ENCODE measurements at regions not wholly inside any gene's neighbourhood (a gene's known extent, or its start where the extent isn't known, plus 50 kb on each side); places are given as distances from the start of the nearest gene placed in this dataset.
"Not testable (repeated sequence)": the region's sequence is repeated elsewhere in the genome, so short reads cannot be mapped to it uniquely, and the experiment has no call there.

DNA sequence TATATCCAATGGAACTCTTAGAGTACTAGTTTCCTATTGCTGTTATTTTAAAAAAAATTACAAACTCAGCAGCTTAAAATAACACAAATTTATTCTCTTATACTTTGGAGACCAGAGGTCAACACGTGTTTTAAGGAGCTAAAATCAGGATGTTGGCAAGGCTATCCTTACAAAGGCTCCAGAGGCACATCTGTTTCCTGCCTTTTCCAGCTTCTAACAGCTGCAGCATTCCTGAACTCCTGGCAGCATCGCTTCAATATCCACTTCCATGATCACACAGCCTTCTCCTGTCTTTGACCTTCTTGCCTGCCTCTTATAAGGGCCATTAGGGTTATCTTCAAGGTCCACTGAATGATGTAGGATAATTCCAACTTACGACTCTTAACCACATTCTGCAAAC lies 92.2 kb upstream of the CCNG1 start:
- Histone ChIP-seq H3K4me3 (ENCODE audit: low read depth, low read length) (no peak overlapping the region), H3K27me3 (ENCODE audit: control insufficient read depth, insufficient read depth, low read length) (no peaks in the 10 kb centered on the region), H3K36me3 (ENCODE audit: control insufficient read depth, insufficient read depth, low read length) (no peaks in the 10 kb centered on the region)
- TF ChIP-seq, protein P1, sequence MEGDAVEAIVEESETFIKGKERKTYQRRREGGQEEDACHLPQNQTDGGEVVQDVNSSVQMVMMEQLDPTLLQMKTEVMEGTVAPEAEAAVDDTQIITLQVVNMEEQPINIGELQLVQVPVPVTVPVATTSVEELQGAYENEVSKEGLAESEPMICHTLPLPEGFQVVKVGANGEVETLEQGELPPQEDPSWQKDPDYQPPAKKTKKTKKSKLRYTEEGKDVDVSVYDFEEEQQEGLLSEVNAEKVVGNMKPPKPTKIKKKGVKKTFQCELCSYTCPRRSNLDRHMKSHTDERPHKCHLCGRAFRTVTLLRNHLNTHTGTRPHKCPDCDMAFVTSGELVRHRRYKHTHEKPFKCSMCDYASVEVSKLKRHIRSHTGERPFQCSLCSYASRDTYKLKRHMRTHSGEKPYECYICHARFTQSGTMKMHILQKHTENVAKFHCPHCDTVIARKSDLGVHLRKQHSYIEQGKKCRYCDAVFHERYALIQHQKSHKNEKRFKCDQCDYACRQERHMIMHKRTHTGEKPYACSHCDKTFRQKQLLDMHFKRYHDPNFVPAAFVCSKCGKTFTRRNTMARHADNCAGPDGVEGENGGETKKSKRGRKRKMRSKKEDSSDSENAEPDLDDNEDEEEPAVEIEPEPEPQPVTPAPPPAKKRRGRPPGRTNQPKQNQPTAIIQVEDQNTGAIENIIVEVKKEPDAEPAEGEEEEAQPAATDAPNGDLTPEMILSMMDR (IDR thresholded peaks at IDR 0.05; ENCODE audit: insufficient read depth, low read length, poor library complexity, severe bottlenecking): no peak
- no peak for DNase-seq (ENCODE audit: low read depth)

DNA sequence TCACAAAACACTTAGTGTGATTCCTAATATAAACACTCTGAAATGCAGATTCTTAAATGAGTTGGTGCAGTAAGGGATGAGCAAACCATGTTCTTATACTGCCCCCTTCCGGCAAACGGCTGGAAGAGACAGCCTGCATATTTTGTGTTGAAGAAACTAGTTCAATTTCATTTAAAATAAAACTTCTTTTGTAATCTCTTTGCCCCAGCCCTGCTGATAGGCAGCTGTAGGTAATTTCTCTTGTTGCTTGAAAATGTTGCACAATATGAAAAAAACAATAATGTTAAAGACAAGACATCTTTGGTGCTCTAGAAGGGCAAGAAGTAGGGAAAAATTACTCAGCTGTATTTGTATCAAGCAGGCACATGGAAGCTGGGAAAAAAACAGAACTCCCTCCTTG lies 89.7 kb upstream of the CCNG1 start:
- DNase-seq (ENCODE audit: low read depth): peak; percentile 10
- TF ChIP-seq, protein P1 (IDR thresholded peaks at IDR 0.05; ENCODE audit: insufficient read depth, low read length, poor library complexity, severe bottlenecking): peak; percentile 79
- Histone ChIP-seq H3K4me3 (ENCODE audit: low read depth, low read length) (no peak overlapping the region), H3K27me3 (ENCODE audit: control insufficient read depth, insufficient read depth, low read length) (peaks cover 2% of the 10 kb centered on the region), H3K36me3 (ENCODE audit: control insufficient read depth, insufficient read depth, low read length) (no peaks in the 10 kb centered on the region)

DNA sequence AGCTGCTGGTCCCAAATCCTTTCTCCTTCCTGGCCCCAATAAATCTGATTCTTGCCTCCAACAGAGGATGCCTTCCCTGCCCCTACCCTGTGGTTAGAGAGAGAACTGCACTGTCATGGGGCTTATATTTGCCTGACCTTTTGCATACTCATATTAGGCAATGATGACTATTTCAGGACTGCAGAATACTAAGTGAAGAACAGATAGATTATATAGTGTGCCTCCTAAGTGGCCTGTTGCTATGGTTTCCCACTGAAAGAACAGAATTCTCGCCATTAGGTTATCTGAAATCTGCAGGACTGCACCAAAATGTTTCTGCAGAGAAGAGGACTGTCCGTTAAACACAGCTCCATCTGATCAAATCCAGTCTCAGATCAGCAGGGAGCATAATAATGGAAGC lies 87.3 kb upstream of the CCNG1 start:
- TF ChIP-seq, protein P1 (IDR thresholded peaks at IDR 0.05; ENCODE audit: insufficient read depth, low read length, poor library complexity, severe bottlenecking): no peak
- H3K36me3 ChIP-seq (ENCODE audit: control insufficient read depth, insufficient read depth, low read length): no peaks in the 10 kb centered on the region
- no peak for DNase-seq (ENCODE audit: low read depth)
- H3K4me3 ChIP-seq (ENCODE audit: low read depth, low read length): no peak overlapping the region
- peaks cover 2% of the 10 kb centered on the region for H3K27me3 ChIP-seq (ENCODE audit: control insufficient read depth, insufficient read depth, low read length)

DNA sequence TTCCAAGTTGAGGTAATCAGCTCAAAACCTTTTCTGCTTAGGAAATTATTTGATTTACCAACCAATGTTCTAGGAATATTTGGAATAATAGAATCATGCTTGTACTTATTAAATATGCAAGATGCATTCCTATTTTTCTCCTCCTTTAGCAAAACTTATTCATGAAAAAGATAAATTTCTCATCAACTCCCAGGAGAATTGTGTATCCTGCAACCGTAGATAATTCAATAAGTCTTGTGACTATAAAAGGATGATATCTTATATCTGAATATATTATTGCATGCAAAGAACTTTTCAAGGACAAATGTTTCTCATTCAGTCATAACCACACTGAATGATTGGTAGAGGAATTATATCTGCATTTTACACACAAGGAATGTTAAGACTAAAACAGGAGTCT lies 84.9 kb upstream of the CCNG1 start:
- TF ChIP-seq, protein P1 (IDR thresholded peaks at IDR 0.05; ENCODE audit: insufficient read depth, low read length, poor library complexity, severe bottlenecking): no peak

DNA sequence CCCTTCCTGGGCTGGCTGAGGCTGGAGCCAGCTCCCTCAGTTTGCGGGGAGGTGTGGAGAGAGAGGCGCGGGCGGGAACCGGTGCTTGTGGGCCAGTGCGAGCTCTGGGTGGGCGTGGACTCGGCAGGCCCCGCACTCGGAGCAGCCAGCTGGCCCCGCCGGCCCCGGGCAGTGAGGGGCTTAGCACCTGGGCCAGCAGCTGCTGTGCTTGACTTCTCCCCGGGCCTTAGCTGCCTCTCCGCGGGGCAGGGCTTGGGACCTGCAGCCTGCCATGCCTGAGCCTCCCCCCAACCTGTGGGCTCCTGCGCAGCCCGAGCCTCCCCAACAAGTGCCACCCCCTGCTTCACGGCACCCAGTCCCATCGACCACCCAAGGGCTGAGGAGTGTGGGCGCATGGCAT lies 81.6 kb upstream of the CCNG1 start:
- H3K27me3 ChIP-seq (ENCODE audit: control insufficient read depth, insufficient read depth, low read length); H3K4me3 ChIP-seq (ENCODE audit: low read depth, low read length); H3K36me3 ChIP-seq (ENCODE audit: control insufficient read depth, insufficient read depth, low read length); DNase-seq (ENCODE audit: low read depth): not testable (repeated sequence)

More for the DNA sequence above, 84.9 kb upstream of the CCNG1 start:
- peaks cover 2% of the 10 kb centered on the region for H3K27me3 ChIP-seq (ENCODE audit: control insufficient read depth, insufficient read depth, low read length)
- DNase-seq (ENCODE audit: low read depth): no peak
- H3K36me3 ChIP-seq (ENCODE audit: control insufficient read depth, insufficient read depth, low read length): no peaks in the 10 kb centered on the region
- no peak overlapping the region for H3K4me3 ChIP-seq (ENCODE audit: low read depth, low read length)

DNA sequence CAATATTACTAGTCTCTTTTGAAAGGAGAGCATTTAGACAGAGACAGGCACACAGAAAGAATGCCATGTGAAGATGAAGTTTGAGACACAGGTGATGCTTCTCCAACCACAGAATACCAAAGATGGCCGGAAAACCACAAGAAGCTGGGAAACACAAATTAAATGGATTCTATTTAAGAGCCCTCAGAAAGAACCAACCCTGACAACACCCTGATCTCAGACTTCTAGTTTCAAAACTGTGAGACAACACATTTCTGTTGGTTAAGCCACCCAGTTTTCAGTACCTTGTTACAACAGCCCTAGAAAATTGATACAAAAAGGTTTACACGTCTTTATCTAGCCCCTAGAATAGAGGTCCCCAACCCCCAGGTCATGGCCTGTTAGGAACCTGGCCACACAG lies 79.8 kb upstream of the CCNG1 start:
- DNase-seq (ENCODE audit: low read depth): no peak
- no peaks in the 10 kb centered on the region for H3K36me3 ChIP-seq (ENCODE audit: control insufficient read depth, insufficient read depth, low read length)
- H3K4me3 ChIP-seq (ENCODE audit: low read depth, low read length): no peak overlapping the region
- TF ChIP-seq, protein P1 (IDR thresholded peaks at IDR 0.05; ENCODE audit: insufficient read depth, low read length, poor library complexity, severe bottlenecking): no peak
- H3K27me3 ChIP-seq (ENCODE audit: control insufficient read depth, insufficient read depth, low read length): no peaks in the 10 kb centered on the region
